HEK293 (cell line): ENCODE measurements at regions not wholly inside any gene's neighbourhood (a gene's known extent, or its start where the extent isn't known, plus 50 kb on each side); places are given as distances from the start of the nearest gene placed in this dataset.

ENCODE experiments used
- CTCF ChIA-PET: fragments of 350-600 bp; formaldehyde crosslinking; extraction: SDS; loops from one replicate; lab custom pipeline; 2021; ENCODE audit warnings: antibody characterized with exemption; lab: Yijun Ruan, JAX
- POLR2A ChIA-PET: fragments of 300-600 bp; formaldehyde crosslinking; extraction: SDS; loops from one replicate; lab custom pipeline; 2020; ENCODE audit warnings: antibody characterized with exemption, inconsistent platforms; lab: Yijun Ruan, JAX
- H3K27ac ChIP-seq: fragments of 200-500 bp; sonication (Bioruptor generic); 2 replicates; pipeline ENCODE4 v1.5.1; 2014; ENCODE audit warnings: low read depth, low read length, control low read depth, inconsistent platforms; ENCODE audit errors: extremely low read depth
- H3K36me3 ChIP-seq, 2 experiments: fragments of 200-500 bp in 1 of 2; sonication (Bioruptor generic) in 1 of 2; 1 replicate in 1 of 2; 2 replicates in 1 of 2; pipeline ENCODE4 v1.5.1; 2014 to 2017; ENCODE audit warnings: inconsistent platforms in 2 of 2, low read length in 2 of 2; ENCODE audit not compliant: control insufficient read depth in 2 of 2, insufficient read depth in 1 of 2
- H3K4me1 ChIP-seq: fragments of 200-500 bp; sonication (Bioruptor generic); 2 replicates; pipeline ENCODE4 v1.5.1; 2014; ENCODE audit warnings: mild to moderate bottlenecking, low read length, inconsistent platforms; ENCODE audit not compliant: control insufficient read depth, insufficient read depth
- H3K4me3 ChIP-seq: 2 replicates; pipeline ENCODE4 v1.5.1; 2011; ENCODE audit warnings: low read depth, mild to moderate bottlenecking, control low read depth, low read length, moderate library complexity
- H3K9me3 ChIP-seq: fragments of 200-500 bp; sonication (Bioruptor generic); 2 replicates; pipeline ENCODE4 v1.5.1; 2014; ENCODE audit warnings: low read depth, low read length, inconsistent platforms; ENCODE audit not compliant: control insufficient read depth, insufficient read depth
- FEZF1 ChIP-seq: fragments of 450-650 bp; formaldehyde crosslinking; IDR thresholded peaks from 2 replicates; pipeline ENCODE4 v1.5.1; 2016; ENCODE audit warnings: missing biosample characterization, missing genetic modification characterization
- GLI2 ChIP-seq: fragments of 450-650 bp; formaldehyde crosslinking; IDR thresholded peaks from 2 replicates; pipeline ENCODE4; 2017; ENCODE audit warnings: missing biosample characterization, missing genetic modification characterization, low read depth, borderline replicate concordance
- GLIS1 ChIP-seq: fragments of 450-650 bp; formaldehyde crosslinking; IDR thresholded peaks from 2 replicates; pipeline ENCODE4 v1.5.1; 2016; ENCODE audit warnings: missing biosample characterization, missing genetic modification characterization
- KLF10 ChIP-seq: fragments of 450-650 bp; IDR thresholded peaks from 2 replicates; pipeline ENCODE4 v1.5.1; 2018; ENCODE audit warnings: missing biosample characterization, mild to moderate bottlenecking, missing genetic modification characterization
- PRDM10 ChIP-seq: fragments of 450-650 bp; formaldehyde crosslinking; IDR thresholded peaks from 2 replicates; pipeline ENCODE4 v1.5.1; 2016; ENCODE audit warnings: missing biosample characterization, missing genetic modification characterization
- REPIN1 ChIP-seq: fragments of 450-650 bp; formaldehyde crosslinking; IDR thresholded peaks from 2 replicates; pipeline ENCODE4 v1.5.1; 2017; ENCODE audit warnings: missing biosample characterization, missing genetic modification characterization, low read depth
- ZBTB21 ChIP-seq: fragments of 450-650 bp; formaldehyde crosslinking; IDR thresholded peaks from 2 replicates; pipeline ENCODE4 v1.5.1; 2017; ENCODE audit warnings: missing biosample characterization, missing genetic modification characterization
- ZFHX2 ChIP-seq: fragments of 450-650 bp; formaldehyde crosslinking; conservative IDR thresholded peaks from 2 replicates; pipeline ENCODE4 v1.5.1; 2016; ENCODE audit warnings: missing biosample characterization, missing genetic modification characterization
- ZNF10 ChIP-seq: fragments of 450-650 bp; formaldehyde crosslinking; IDR thresholded peaks from 2 replicates; pipeline ENCODE4 v1.5.1; 2017; ENCODE audit warnings: missing biosample characterization, missing genetic modification characterization
- ZNF112 ChIP-seq: fragments of 450-650 bp; formaldehyde crosslinking; IDR thresholded peaks from 2 replicates; pipeline ENCODE4 v1.5.0; 2017; ENCODE audit warnings: missing biosample characterization, missing genetic modification characterization
- ZNF114 ChIP-seq: fragments of 450-650 bp; formaldehyde crosslinking; IDR thresholded peaks from 2 replicates; pipeline ENCODE4 v1.5.0; 2017; ENCODE audit warnings: missing biosample characterization, missing genetic modification characterization
- ZNF292 ChIP-seq: fragments of 450-650 bp; formaldehyde crosslinking; IDR thresholded peaks from 2 replicates; pipeline ENCODE4 v1.5.1; 2016; ENCODE audit warnings: low read depth, missing biosample characterization, missing genetic modification characterization, borderline replicate concordance
- ZNF362 ChIP-seq: fragments of 450-650 bp; formaldehyde crosslinking; IDR thresholded peaks from 2 replicates; pipeline ENCODE4 v1.5.1; 2016; ENCODE audit warnings: missing biosample characterization, missing genetic modification characterization
- ZNF366 ChIP-seq: fragments of 450-650 bp; formaldehyde crosslinking; conservative IDR thresholded peaks from 2 replicates; pipeline ENCODE4 v1.5.1; 2016; ENCODE audit warnings: missing biosample characterization, missing genetic modification characterization
- ZNF416 ChIP-seq: fragments of 450-650 bp; formaldehyde crosslinking; IDR thresholded peaks from 2 replicates; pipeline ENCODE4 v1.5.1; 2016; ENCODE audit warnings: missing biosample characterization, missing genetic modification characterization
- ZNF426 ChIP-seq: fragments of 450-650 bp; formaldehyde crosslinking; IDR thresholded peaks from 2 replicates; pipeline ENCODE4 v1.5.1; 2017; ENCODE audit warnings: missing biosample characterization, missing genetic modification characterization, mild to moderate bottlenecking, inconsistent platforms, moderate library complexity
- ZNF488 ChIP-seq: fragments of 450-650 bp; formaldehyde crosslinking; IDR thresholded peaks from 2 replicates; pipeline ENCODE4 v1.5.1; 2016; ENCODE audit warnings: missing biosample characterization, missing genetic modification characterization
- ZNF529 ChIP-seq: fragments of 450-650 bp; formaldehyde crosslinking; IDR thresholded peaks from 2 replicates; pipeline ENCODE4 v1.5.1; 2017; ENCODE audit warnings: missing genetic modification characterization, missing biosample characterization; ENCODE audit not compliant: insufficient replicate concordance
- ZNF530 ChIP-seq: fragments of 450-650 bp; formaldehyde crosslinking; IDR thresholded peaks from 2 replicates; pipeline ENCODE4 v1.5.1; 2016; ENCODE audit warnings: low read depth, missing biosample characterization, missing genetic modification characterization
- ZNF548 ChIP-seq: fragments of 450-650 bp; formaldehyde crosslinking; IDR thresholded peaks from 2 replicates; pipeline ENCODE4 v1.5.1; 2016; ENCODE audit warnings: missing biosample characterization, missing genetic modification characterization
- ZNF561 ChIP-seq: fragments of 450-650 bp; IDR thresholded peaks from 2 replicates; pipeline ENCODE4 v1.5.1; 2018; ENCODE audit warnings: missing biosample characterization, missing genetic modification characterization, borderline replicate concordance
- ZNF664 ChIP-seq: fragments of 450-650 bp; formaldehyde crosslinking; IDR thresholded peaks from 2 replicates; pipeline ENCODE4 v1.5.1; 2016; ENCODE audit warnings: missing biosample characterization, missing genetic modification characterization
- ZNF704 ChIP-seq: fragments of 450-650 bp; formaldehyde crosslinking; IDR thresholded peaks from 2 replicates; pipeline ENCODE4 v1.5.1; 2016; ENCODE audit warnings: missing biosample characterization, missing genetic modification characterization
- ZNF747 ChIP-seq: fragments of 450-650 bp; formaldehyde crosslinking; IDR thresholded peaks from 2 replicates; pipeline ENCODE4 v1.5.1; 2016; ENCODE audit warnings: missing biosample characterization, missing genetic modification characterization
- ZNF76 ChIP-seq: fragments of 450-650 bp; formaldehyde crosslinking; IDR thresholded peaks from 2 replicates; pipeline ENCODE4; 2016; ENCODE audit warnings: low read depth, missing biosample characterization, missing genetic modification characterization, borderline replicate concordance
- ZXDB ChIP-seq: fragments of 450-650 bp; formaldehyde crosslinking; IDR thresholded peaks from 2 replicates; pipeline ENCODE4 v1.5.1; 2016; ENCODE audit warnings: missing biosample characterization, missing genetic modification characterization

GRCh38 chr13:66205807-66206206 lies 1024.3 kb downstream of the PCDH9 start:
- no peak overlapping the region for H3K4me3 ChIP-seq
- ChIA-PET CTCF (no interaction called here), POLR2A (no interaction called here)
- H3K9me3 ChIP-seq = no peaks in the 10 kb centered on the region
- no peak overlapping the region for H3K27ac ChIP-seq
- TF ChIP-seq ZNF529 (tag by site-specific recombination) (no peak), ZNF416 (no peak), ZNF114 (no peak)
- TF ChIP-seq, all 188 proteins: peak for 0
- Histone ChIP-seq H3K4me1 (no peaks in the 10 kb centered on the region), H3K36me3 (no peaks in the 10 kb centered on the region)

GRCh38 chr13:66200555-66200954 lies 1029.6 kb downstream of the PCDH9 start:
- H3K27ac ChIP-seq = no peak overlapping the region
- H3K4me3 ChIP-seq = no peak overlapping the region
- no peaks in the 10 kb centered on the region for H3K9me3 ChIP-seq
- TF ChIP-seq ZNF112 = no peak
- no peak for TF ChIP-seq ZNF704 (tag by site-specific recombination)
- no peak for TF ChIP-seq FEZF1 (tag by site-specific recombination)
- TF ChIP-seq ZNF362 (tag by site-specific recombination) = no peak
- no peak for TF ChIP-seq ZNF426 (tag by site-specific recombination)
- no peak for TF ChIP-seq ZNF76 (tag by site-specific recombination)
- TF ChIP-seq ZNF292 (tag by site-specific recombination) = no peak
- no peak for TF ChIP-seq REPIN1 (tag by site-specific recombination)
- no peak for TF ChIP-seq ZNF530 (tag by site-specific recombination)
- TF ChIP-seq PRDM10 (tag by site-specific recombination) = no peak
- TF ChIP-seq ZBTB21 (tag by site-specific recombination) = no peak
- no peaks in the 10 kb centered on the region for H3K4me1 ChIP-seq
- CTCF ChIA-PET = no interaction called here
- H3K36me3 ChIP-seq = no peaks in the 10 kb centered on the region
- POLR2A ChIA-PET = no interaction called here

GRCh38 chr13:66195238-66195637 lies 1034.9 kb downstream of the PCDH9 start:
- ChIA-PET POLR2A (no interaction called here), CTCF (no interaction called here)
- Histone ChIP-seq H3K36me3 (no peaks in the 10 kb centered on the region), H3K4me3 (no peak overlapping the region), H3K9me3 (no peaks in the 10 kb centered on the region), H3K4me1 (no peaks in the 10 kb centered on the region), H3K27ac (no peak overlapping the region)
- TF ChIP-seq GLIS1 (no peak), ZNF10 (tag by site-specific recombination) (no peak), ZNF664 (tag by site-specific recombination) (no peak), ZNF747 (no peak), ZNF488 (tag by site-specific recombination) (no peak), ZNF548 (tag by site-specific recombination) (no peak), ZNF561 (no peak), ZXDB (no peak), GLI2 (tag by site-specific recombination) (no peak), KLF10 (tag by site-specific recombination) (no peak), ZNF76 (tag by site-specific recombination) (no peak), ZNF366 (tag by site-specific recombination) (no peak), ZFHX2 (no peak)
